Transverse colon (tissue), 4 donors: ENCODE measurements at regions not wholly inside any gene's neighbourhood (a gene's known extent, or its start where the extent isn't known, plus 50 kb on each side); places are given as distances from the start of the nearest gene placed in this dataset.

Experiments
- EP300 ChIP-seq: sonication (generic); formaldehyde crosslinking; IDR thresholded peaks from one replicate; pipeline ENCODE4 v1.6.1; 2017; ENCODE audit warnings: antibody characterized with exemption, low read depth
- POLR2A ChIP-seq: fragments of 450-650 bp; IDR thresholded peaks from one replicate; pipeline ENCODE4 v1.6.1; 2016; ENCODE audit warnings: antibody characterized with exemption, mild to moderate bottlenecking, moderate library complexity
- POLR2AphosphoS5 ChIP-seq, 3 donors: sonication (generic); formaldehyde crosslinking; IDR thresholded peaks; one replicate each; pipeline ENCODE4 v1.6.1; 2016; ENCODE audit warnings: antibody characterized with exemption in 3 of 3
- TF ChIP-seq, protein P1 (sequence below), 5 experiments: fragments of 200-600 bp in 3 of 5; fragments of 450-650 bp in 2 of 5; sonication (generic) in 3 of 5; IDR thresholded peaks; 1 replicate in 2 of 5; 2 replicates in 3 of 5; pipeline ENCODE4 v1.5.1; 2016 to 2017; ENCODE audit warnings: antibody characterized with exemption in 5 of 5, inconsistent platforms in 3 of 5, mild to moderate bottlenecking in 2 of 5, moderate library complexity in 1 of 5

DNA sequence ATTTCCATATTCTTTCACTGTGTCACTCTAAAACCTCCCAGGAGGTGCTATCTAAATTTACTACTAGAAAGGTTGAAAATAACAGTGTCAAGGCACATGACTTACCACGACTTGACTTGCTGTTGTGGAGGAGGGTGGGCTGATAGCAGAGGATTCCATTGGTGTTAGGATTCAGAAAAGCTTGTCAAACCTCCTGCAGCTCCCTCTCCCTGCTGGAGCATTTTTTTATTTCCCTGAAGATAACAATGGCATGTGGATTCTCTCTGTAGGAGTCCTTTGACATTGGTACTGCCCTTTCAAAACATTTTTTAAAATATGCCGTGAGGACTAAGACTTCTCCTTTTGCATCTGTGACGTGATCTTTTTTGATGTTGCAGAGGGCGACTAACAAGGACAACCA is 696.9 kb upstream of the GYPC start:
- TF ChIP-seq, protein P1, sequence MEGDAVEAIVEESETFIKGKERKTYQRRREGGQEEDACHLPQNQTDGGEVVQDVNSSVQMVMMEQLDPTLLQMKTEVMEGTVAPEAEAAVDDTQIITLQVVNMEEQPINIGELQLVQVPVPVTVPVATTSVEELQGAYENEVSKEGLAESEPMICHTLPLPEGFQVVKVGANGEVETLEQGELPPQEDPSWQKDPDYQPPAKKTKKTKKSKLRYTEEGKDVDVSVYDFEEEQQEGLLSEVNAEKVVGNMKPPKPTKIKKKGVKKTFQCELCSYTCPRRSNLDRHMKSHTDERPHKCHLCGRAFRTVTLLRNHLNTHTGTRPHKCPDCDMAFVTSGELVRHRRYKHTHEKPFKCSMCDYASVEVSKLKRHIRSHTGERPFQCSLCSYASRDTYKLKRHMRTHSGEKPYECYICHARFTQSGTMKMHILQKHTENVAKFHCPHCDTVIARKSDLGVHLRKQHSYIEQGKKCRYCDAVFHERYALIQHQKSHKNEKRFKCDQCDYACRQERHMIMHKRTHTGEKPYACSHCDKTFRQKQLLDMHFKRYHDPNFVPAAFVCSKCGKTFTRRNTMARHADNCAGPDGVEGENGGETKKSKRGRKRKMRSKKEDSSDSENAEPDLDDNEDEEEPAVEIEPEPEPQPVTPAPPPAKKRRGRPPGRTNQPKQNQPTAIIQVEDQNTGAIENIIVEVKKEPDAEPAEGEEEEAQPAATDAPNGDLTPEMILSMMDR (IDR thresholded peaks at IDR 0.05) = no peak
- no peak for TF ChIP-seq POLR2A
- no peak for TF ChIP-seq EP300
- TF ChIP-seq POLR2AphosphoS5 (IDR thresholded peaks at IDR 0.05) = no peak
